ENCODE measurements at regions not wholly inside any gene's neighbourhood (a gene's known extent, or its start where the extent isn't known, plus 50 kb on each side); places are given as distances from the start of the nearest gene placed in this dataset.
A peak's percentile ranks its signal among the peaks of the same experiment; 100 is the strongest.

GRCh38 chr6:106880952-106881351 is 93.6 kb downstream of the CD24 start:
- DNase-seq (ENCODE audit: low read depth in 2 of 2) = no peak
- no peak for TF ChIP-seq CTCF (IDR thresholded peaks at IDR 0.05; ENCODE audit: low read depth, low read length)
- no peak overlapping the region for H3K4me3 ChIP-seq (replicated peaks in 1 of 2; ENCODE audit: low read depth in 2 of 2, low read length in 2 of 2)

- no peak overlapping the region for H3K4me3 ChIP-seq (replicated peaks in 1 of 2; ENCODE audit: low read depth in 2 of 2, low read length in 2 of 2)
- no peak for DNase-seq (ENCODE audit: low read depth in 2 of 2)
- TF ChIP-seq CTCF (IDR thresholded peaks at IDR 0.05; ENCODE audit: low read depth, low read length) = no peak
Measured at GRCh38 chr6:106875782-106876321, 98.7 kb downstream of the CD24 start.

GRCh38 chr6:106874481-106874880 is 100.0 kb downstream of the CD24 start:
- H3K4me3 ChIP-seq (replicated peaks in 1 of 2; ENCODE audit: low read depth in 2 of 2, low read length in 2 of 2) = no peak overlapping the region
- DNase-seq (ENCODE audit: low read depth in 2 of 2) = no peak
- no peak for TF ChIP-seq CTCF (IDR thresholded peaks at IDR 0.05; ENCODE audit: low read depth, low read length)

DNA sequence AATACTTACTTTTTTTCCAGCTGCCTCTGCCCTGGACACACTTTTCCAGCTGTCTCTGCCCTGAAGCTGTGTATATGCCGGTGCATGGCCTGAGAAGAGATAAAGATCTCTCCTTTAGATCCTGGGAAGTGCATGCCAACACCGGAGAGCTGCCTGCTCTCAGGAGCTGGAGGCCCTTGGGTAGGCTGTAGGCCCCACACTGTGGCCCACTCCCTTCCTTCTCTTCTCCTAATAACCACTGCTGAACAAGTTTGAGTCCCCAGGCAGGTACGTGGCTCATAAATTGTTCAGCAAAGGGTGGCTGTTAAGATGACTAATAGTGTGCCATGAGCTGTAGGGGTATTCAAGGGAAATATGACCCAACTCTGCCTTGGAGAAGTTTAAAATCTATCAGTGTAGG is 102.5 kb downstream of the CD24 start:
- no peak for DNase-seq (ENCODE audit: low read depth in 2 of 2)
- no peak for TF ChIP-seq CTCF (IDR thresholded peaks at IDR 0.05; ENCODE audit: low read depth, low read length)
- no peak overlapping the region for H3K4me3 ChIP-seq (replicated peaks in 1 of 2; ENCODE audit: low read depth in 2 of 2, low read length in 2 of 2)

DNA sequence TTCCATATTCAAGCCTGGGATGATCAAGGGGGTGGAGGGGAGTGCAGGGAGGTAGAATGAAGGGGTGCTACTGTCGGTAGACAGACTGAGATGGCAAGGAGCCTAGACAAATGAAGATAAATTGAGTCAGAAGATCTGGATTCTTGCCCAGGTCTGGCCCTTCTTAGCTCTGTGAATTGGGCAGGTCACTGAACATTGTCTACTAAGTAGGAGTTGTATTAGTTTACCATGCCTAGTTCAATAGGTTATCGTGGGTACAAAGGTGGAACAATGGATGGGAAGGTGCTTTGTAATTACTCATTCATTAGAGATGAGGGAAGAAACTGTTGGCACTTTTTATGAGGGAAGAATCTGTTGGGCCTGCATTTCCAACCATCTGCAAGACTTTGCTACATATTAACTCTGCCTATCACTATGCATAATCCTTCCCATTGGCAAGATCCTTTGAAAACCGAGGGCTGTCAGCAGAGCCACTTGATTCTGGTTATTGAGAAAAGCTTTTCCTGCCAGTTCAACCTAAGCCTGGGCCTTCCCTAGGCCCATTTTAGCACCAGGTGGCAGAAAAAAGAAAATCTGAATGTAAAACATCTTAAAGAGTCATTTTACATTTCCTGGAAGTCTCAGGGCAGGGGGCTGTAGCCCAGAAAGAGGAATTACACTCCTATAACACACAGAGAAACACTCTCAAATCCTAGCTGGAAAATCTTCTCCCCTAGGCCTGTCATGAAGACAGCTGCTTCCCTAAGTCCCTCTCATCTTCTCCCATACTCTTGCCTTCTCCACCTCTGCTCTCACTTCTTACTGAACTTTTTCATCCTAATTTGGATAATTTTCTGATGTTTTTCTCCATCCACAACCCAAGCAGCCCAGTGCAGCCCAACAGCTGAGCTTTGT is 103.5 kb downstream of the CD24 start:
- TF ChIP-seq CTCF (IDR thresholded peaks at IDR 0.05; ENCODE audit: low read depth, low read length) = no peak
- peak in 1 of 2 donors; percentile 37 for DNase-seq (ENCODE audit: low read depth in 2 of 2)
- H3K4me3 ChIP-seq (replicated peaks in 1 of 2; ENCODE audit: low read depth in 2 of 2, low read length in 2 of 2) = no peak overlapping the region

- no peak overlapping the region for H3K4me3 ChIP-seq (replicated peaks in 1 of 2; ENCODE audit: low read depth in 2 of 2, low read length in 2 of 2)
- TF ChIP-seq CTCF (IDR thresholded peaks at IDR 0.05; ENCODE audit: low read depth, low read length) = no peak
- DNase-seq (ENCODE audit: low read depth in 2 of 2) = peak; percentile 44 to 65
Measured at GRCh38 chr6:106870069-106870468, 104.5 kb downstream of the CD24 start.

Data from cardiac fibroblast (primary cell).